ENCODE measurements at regions not wholly inside any gene's neighbourhood (a gene's known extent, or its start where the extent isn't known, plus 50 kb on each side); places are given as distances from the start of the nearest gene placed in this dataset.

GRCh38 chr9:106727969-106728368 lies 135.0 kb upstream of the ZNF462 start:
- no peak for DNase-seq

- DNase-seq: no peak
Measured at GRCh38 chr9:106728860-106729259, 134.1 kb upstream of the ZNF462 start.

GRCh38 chr9:106731910-106732309 lies 131.1 kb upstream of the ZNF462 start:
- no peak for DNase-seq

GRCh38 chr9:106733828-106734380 lies 129.1 kb upstream of the ZNF462 start:
- no peak for DNase-seq

GRCh38 chr9:106737516-106737915 lies 125.5 kb upstream of the ZNF462 start:
- DNase-seq: no peak

- no peak for DNase-seq
Measured at GRCh38 chr9:106738109-106738508, 124.9 kb upstream of the ZNF462 start.

- DNase-seq: no peak
Measured at GRCh38 chr9:106745457-106745856, 117.5 kb upstream of the ZNF462 start.

- no peak for DNase-seq
Measured at GRCh38 chr9:106745876-106746275, 117.1 kb upstream of the ZNF462 start.

- no peak for DNase-seq
Measured at GRCh38 chr9:106751681-106752080, 111.3 kb upstream of the ZNF462 start.

- DNase-seq: no peak
Measured at GRCh38 chr9:106752581-106752980, 110.4 kb upstream of the ZNF462 start.

GRCh38 chr9:106753155-106753671 lies 109.8 kb upstream of the ZNF462 start:
- DNase-seq: peak; percentile 70

- no peak for DNase-seq
Measured at GRCh38 chr9:106755736-106756135, 107.2 kb upstream of the ZNF462 start.

- peak; percentile 62 for DNase-seq
Measured at GRCh38 chr9:106757514-106757913, 105.5 kb upstream of the ZNF462 start.

- no peak for DNase-seq
Measured at GRCh38 chr9:106758911-106759310, 104.1 kb upstream of the ZNF462 start.

- DNase-seq: no peak
Measured at GRCh38 chr9:106761493-106761892, 101.5 kb upstream of the ZNF462 start.

GRCh38 chr9:106766616-106767015 lies 96.3 kb upstream of the ZNF462 start:
- DNase-seq: no peak

- no peak for DNase-seq
Measured at GRCh38 chr9:106769331-106769730, 93.6 kb upstream of the ZNF462 start.

GRCh38 chr9:106771608-106772007 lies 91.4 kb upstream of the ZNF462 start:
- no peak for DNase-seq

- DNase-seq: no peak
Measured at GRCh38 chr9:106772523-106773290, 90.3 kb upstream of the ZNF462 start.

- no peak for DNase-seq
Measured at GRCh38 chr9:106773750-106774149, 89.2 kb upstream of the ZNF462 start.

GRCh38 chr9:106775960-106776359 lies 87.0 kb upstream of the ZNF462 start:
- DNase-seq: no peak

- peak; percentile 15 for DNase-seq
Measured at GRCh38 chr9:106779796-106780195, 83.2 kb upstream of the ZNF462 start.

- no peak for DNase-seq
Measured at GRCh38 chr9:106783121-106783520, 79.8 kb upstream of the ZNF462 start.

GRCh38 chr9:106784076-106784475 lies 78.9 kb upstream of the ZNF462 start:
- DNase-seq: no peak

- no peak for DNase-seq
Measured at GRCh38 chr9:106785200-106785599, 77.8 kb upstream of the ZNF462 start.
